Endothelial cell of umbilical vein (primary cell): ENCODE measurements at regions not wholly inside any gene's neighbourhood (a gene's known extent, or its start where the extent isn't known, plus 50 kb on each side); places are given as distances from the start of the nearest gene placed in this dataset.

ENCODE experiments used
- CTCF ChIP-seq, 2 donors: IDR thresholded peaks; 1 replicate in 1 of 2; 2 replicates in 1 of 2; pipeline ENCODE4 v1.5.1; 2011; ENCODE audit warnings: low read length in 2 of 2, mild to moderate bottlenecking in 2 of 2, moderate library complexity in 2 of 2, control low read depth in 1 of 2, inconsistent platforms in 1 of 2, low read depth in 1 of 2; ENCODE audit not compliant: insufficient read depth in 1 of 2; ENCODE audit errors: extremely low read depth in 1 of 2
- EZH2 ChIP-seq: IDR thresholded peaks from 2 replicates; pipeline ENCODE4 v1.6.1; 2012; ENCODE audit warnings: borderline replicate concordance, low read depth, mild to moderate bottlenecking, moderate library complexity, low read length, inconsistent platforms; ENCODE audit not compliant: severe bottlenecking
- FOS ChIP-seq: IDR thresholded peaks from 2 replicates; pipeline ENCODE4 v1.6.1; 2011; ENCODE audit warnings: mild to moderate bottlenecking, low read length, moderate library complexity, borderline replicate concordance; ENCODE audit not compliant: insufficient read depth
- JUN ChIP-seq: IDR thresholded peaks from 2 replicates; pipeline ENCODE4 v1.6.1; 2011; ENCODE audit warnings: borderline replicate concordance, low read depth; ENCODE audit not compliant: insufficient read length, insufficient read depth
- MAX ChIP-seq: IDR thresholded peaks from 2 replicates; pipeline ENCODE4 v1.6.1; 2011; ENCODE audit not compliant: insufficient read depth, insufficient read length
- MYC ChIP-seq: IDR thresholded peaks from one replicate; pipeline ENCODE4 v1.6.1; 2011; ENCODE audit warnings: mild to moderate bottlenecking, low read depth, low read length
- POLR2A ChIP-seq: IDR thresholded peaks from 2 replicates; pipeline ENCODE4 v1.6.1; 2012; ENCODE audit warnings: low read depth, mild to moderate bottlenecking, control low read depth, low read length
- POLR2AphosphoS5 ChIP-seq: IDR thresholded peaks from 2 replicates; pipeline ENCODE4 v1.6.1; 2012; ENCODE audit warnings: low read depth, mild to moderate bottlenecking, control low read depth, low read length, moderate library complexity; ENCODE audit not compliant: insufficient read depth

GRCh38 chr3:861721-862120 lies 231.1 kb upstream of the CNTN6 start:
- TF ChIP-seq MYC, result no peak
- no peak for TF ChIP-seq POLR2AphosphoS5
- TF ChIP-seq EZH2, result no peak
- no peak for TF ChIP-seq CTCF (IDR thresholded peaks at IDR 0.05; ENCODE audit: extremely low read depth in 1 of 2, insufficient read depth in 1 of 2, low read depth in 1 of 2, low read length in 2 of 2)
- TF ChIP-seq POLR2A, result no peak
- no peak for TF ChIP-seq JUN
- no peak for TF ChIP-seq FOS
- no peak for TF ChIP-seq MAX
